BE2C (cell line): ENCODE measurements at regions not wholly inside any gene's neighbourhood (a gene's known extent, or its start where the extent isn't known, plus 50 kb on each side); places are given as distances from the start of the nearest gene placed in this dataset.

Experiments used
- DNase-seq: peaks from one replicate; pipeline ENCODE4 v3.0.0-alpha.2; 2020
- H3K27me3 ChIP-seq: fragments of 250-450 bp; sonication (Bioruptor Pico); 2 replicates; pipeline ENCODE4 v1.5.1; 2020; ENCODE audit warnings: mild to moderate bottlenecking
- H3K36me3 ChIP-seq: fragments of 250-450 bp; sonication (Bioruptor Pico); 2 replicates; pipeline ENCODE4 v1.5.1; 2020; ENCODE audit warnings: mild to moderate bottlenecking
- H3K4me1 ChIP-seq: fragments of 250-450 bp; sonication (Bioruptor Pico); 2 replicates; pipeline ENCODE4 v1.5.1; 2020
- H3K4me3 ChIP-seq: 2 replicates; pipeline ENCODE4 v1.5.1; 2011; ENCODE audit warnings: low read depth, low read length
- H3K9me3 ChIP-seq: fragments of 250-450 bp; sonication (Bioruptor Pico); 2 replicates; pipeline ENCODE4 v1.5.1; 2020
- CTCF ChIP-seq: IDR thresholded peaks from 2 replicates; pipeline ENCODE4 v1.5.1; 2012; ENCODE audit warnings: mild to moderate bottlenecking, low read depth, low read length

- Histone ChIP-seq H3K9me3 (no peaks in the 10 kb centered on the region), H3K36me3 (no peaks in the 10 kb centered on the region), H3K27me3 (no peaks in the 10 kb centered on the region), H3K4me1 (no peaks in the 10 kb centered on the region), H3K4me3 (no peak overlapping the region)
- no peak for DNase-seq
- TF ChIP-seq CTCF, result no peak
Measured at GRCh38 chr6:21648475-21649050, 55.0 kb downstream of the SOX4 start.

GRCh38 chr6:21653323-21653722, 59.8 kb downstream of the SOX4 start:
- no peak for DNase-seq
- Histone ChIP-seq H3K9me3 (no peaks in the 10 kb centered on the region), H3K27me3 (no peaks in the 10 kb centered on the region), H3K4me1 (no peaks in the 10 kb centered on the region), H3K36me3 (no peaks in the 10 kb centered on the region), H3K4me3 (no peak overlapping the region)
- TF ChIP-seq CTCF, result no peak

DNA sequence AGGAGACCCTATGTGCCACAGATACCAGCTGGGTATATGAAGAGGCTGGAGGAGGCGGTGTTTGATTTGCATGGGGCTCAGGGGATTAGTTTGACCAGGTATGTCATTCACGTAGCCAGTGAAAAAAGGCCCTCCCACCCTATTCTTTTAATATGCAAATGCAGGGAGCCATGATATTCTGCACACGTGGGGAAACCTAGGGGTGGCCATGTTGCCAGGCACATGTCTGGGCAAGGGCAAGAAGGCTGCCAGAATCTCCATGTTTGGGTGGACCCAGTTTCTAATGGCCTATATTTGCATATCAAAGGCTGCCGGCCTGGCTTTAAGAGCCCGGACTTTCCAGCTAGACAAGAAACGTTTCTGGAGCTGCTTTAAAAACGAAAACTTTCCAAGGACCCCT, 60.4 kb downstream of the SOX4 start:
- Histone ChIP-seq H3K36me3 (no peaks in the 10 kb centered on the region), H3K4me3 (no peak overlapping the region), H3K9me3 (no peaks in the 10 kb centered on the region), H3K4me1 (no peaks in the 10 kb centered on the region), H3K27me3 (no peaks in the 10 kb centered on the region)
- DNase-seq, result no peak
- no peak for TF ChIP-seq CTCF

GRCh38 chr6:21654361-21654760, 60.8 kb downstream of the SOX4 start:
- Histone ChIP-seq H3K9me3 (no peaks in the 10 kb centered on the region), H3K27me3 (no peaks in the 10 kb centered on the region), H3K4me1 (no peaks in the 10 kb centered on the region), H3K4me3 (no peak overlapping the region), H3K36me3 (no peaks in the 10 kb centered on the region)
- TF ChIP-seq CTCF, result no peak
- DNase-seq, result no peak

GRCh38 chr6:21663966-21664313, 70.4 kb downstream of the SOX4 start:
- DNase-seq, result no peak
- Histone ChIP-seq H3K4me3 (peak overlapping the region; percentile 63), H3K9me3 (no peaks in the 10 kb centered on the region), H3K36me3 (no peaks in the 10 kb centered on the region), H3K27me3 (peaks cover 31% of the 10 kb centered on the region), H3K4me1 (no peaks in the 10 kb centered on the region)
- no peak for TF ChIP-seq CTCF

DNA sequence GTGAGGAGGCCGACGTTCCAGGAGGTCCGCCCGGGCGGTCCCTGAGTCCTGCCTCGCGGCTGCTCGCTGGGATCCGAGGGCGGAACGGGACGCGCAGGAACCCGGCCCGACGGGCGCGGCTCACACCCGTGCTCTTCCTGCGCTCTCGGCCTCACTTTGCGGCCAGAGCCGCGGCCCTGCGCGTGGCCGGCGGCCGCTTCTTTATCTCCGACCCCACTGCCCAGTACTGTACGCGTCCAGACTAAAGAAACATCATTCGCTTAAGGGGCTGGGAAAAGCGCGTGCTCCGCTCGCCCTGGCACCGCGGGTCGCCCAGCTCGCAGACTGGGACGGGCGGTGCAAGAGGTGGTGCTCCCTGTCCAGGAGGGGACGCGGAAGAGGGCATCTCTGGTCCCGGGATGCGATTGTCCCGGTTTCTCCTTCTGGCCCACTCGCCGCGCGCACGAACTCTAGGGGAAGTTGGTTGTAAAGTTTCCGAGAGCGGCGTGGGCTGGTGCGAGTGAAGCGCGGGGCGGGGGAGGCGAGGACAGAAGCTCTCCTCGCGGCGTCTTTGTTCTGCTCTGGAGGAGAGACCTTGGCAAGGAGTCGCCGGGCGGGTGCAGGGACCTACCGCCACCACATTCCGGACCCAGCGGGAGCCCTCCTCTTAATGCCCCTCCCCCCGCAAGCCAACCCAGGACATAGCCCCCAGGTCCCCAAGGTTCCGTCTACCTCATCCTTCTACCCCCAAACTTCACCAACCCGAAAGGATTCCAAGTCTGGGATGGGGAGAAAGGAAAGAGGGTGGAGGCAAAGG, 71.0 kb downstream of the SOX4 start:
- Histone ChIP-seq H3K36me3 (no peaks in the 10 kb centered on the region), H3K4me1 (no peaks in the 10 kb centered on the region), H3K27me3 (peaks cover 31% of the 10 kb centered on the region), H3K9me3 (no peaks in the 10 kb centered on the region), H3K4me3 (peak overlapping the region; percentile 63)
- DNase-seq, result peak; percentile 27
- no peak for TF ChIP-seq CTCF
